Effector memory CD8-positive, alpha-beta T cell (primary cell): ENCODE measurements at regions not wholly inside any gene's neighbourhood (a gene's known extent, or its start where the extent isn't known, plus 50 kb on each side); places are given as distances from the start of the nearest gene placed in this dataset.

Experiments used
- ATAC-seq: fragments of 150-1000 bp; cut with Tn5 transposase; replicated peaks from 2 replicates; pipeline ENCODE4 v1.10.0; 2021; ENCODE audit warnings: mild to moderate bottlenecking, moderate library complexity
- DNase-seq, 3 experiments: peaks; one replicate each; pipeline ENCODE4 v3.0.0; 2021
- H3K27ac Mint-ChIP-seq, 2 donors: one replicate each; pipeline ENCODE4 v1.8.0; 2022; ENCODE audit warnings: mild to moderate bottlenecking in 2 of 2, mixed read lengths in 2 of 2, moderate library complexity in 2 of 2
- H3K27me3 Mint-ChIP-seq, 2 donors: one replicate each; pipeline ENCODE4 v1.8.0; 2022; ENCODE audit warnings: mixed read lengths in 2 of 2
- H3K36me3 Mint-ChIP-seq: one replicate; pipeline ENCODE4 v1.8.0; 2022; ENCODE audit warnings: mild to moderate bottlenecking, moderate library complexity, mixed read lengths; ENCODE audit not compliant: insufficient read depth
- H3K4me1 Mint-ChIP-seq, 2 donors: one replicate each; pipeline ENCODE4 v1.8.0; 2022; ENCODE audit warnings: low read depth in 2 of 2, mixed read lengths in 2 of 2
- H3K4me3 Mint-ChIP-seq, 2 donors: one replicate each; pipeline ENCODE4 v1.8.0; 2022; ENCODE audit warnings: mild to moderate bottlenecking in 2 of 2, mixed read lengths in 2 of 2, moderate library complexity in 2 of 2
- H3K9me3 Mint-ChIP-seq, 2 donors: one replicate each; pipeline ENCODE4 v1.8.0; 2022; ENCODE audit warnings: mixed read lengths in 2 of 2

DNA sequence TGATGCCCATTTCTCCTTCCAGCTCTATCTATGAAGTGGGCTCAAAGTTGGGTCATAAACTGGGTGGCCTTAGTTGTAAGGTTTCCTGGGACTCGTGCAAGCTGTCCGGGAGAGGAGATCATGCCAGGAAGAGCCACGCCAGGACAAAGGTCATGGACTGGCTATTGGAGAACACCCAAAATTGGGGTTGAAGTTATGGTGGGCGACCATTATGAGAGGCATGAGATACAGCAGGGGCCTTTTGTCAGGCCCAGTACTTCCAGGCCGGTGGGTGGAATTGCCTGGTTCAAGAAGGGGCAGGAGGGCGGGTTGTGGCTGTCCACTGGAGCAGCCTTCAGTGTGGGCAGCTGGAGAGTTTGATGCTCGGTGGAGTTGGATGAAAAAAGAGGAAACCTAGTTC lies 225.1 kb upstream of the SSTR4 start:
- Mint-ChIP-seq H3K27me3 (peaks cover 0 to 6% of the 10 kb centered on the region in 2 donors), H3K27ac (no peak overlapping the region), H3K4me1 (no peaks in the 10 kb centered on the region), H3K36me3 (no peaks in the 10 kb centered on the region), H3K9me3 (peaks cover 2 to 3% of the 10 kb centered on the region in 2 donors), H3K4me3 (no peak overlapping the region)
- ATAC-seq (no peak), DNase-seq (no peak)

DNA sequence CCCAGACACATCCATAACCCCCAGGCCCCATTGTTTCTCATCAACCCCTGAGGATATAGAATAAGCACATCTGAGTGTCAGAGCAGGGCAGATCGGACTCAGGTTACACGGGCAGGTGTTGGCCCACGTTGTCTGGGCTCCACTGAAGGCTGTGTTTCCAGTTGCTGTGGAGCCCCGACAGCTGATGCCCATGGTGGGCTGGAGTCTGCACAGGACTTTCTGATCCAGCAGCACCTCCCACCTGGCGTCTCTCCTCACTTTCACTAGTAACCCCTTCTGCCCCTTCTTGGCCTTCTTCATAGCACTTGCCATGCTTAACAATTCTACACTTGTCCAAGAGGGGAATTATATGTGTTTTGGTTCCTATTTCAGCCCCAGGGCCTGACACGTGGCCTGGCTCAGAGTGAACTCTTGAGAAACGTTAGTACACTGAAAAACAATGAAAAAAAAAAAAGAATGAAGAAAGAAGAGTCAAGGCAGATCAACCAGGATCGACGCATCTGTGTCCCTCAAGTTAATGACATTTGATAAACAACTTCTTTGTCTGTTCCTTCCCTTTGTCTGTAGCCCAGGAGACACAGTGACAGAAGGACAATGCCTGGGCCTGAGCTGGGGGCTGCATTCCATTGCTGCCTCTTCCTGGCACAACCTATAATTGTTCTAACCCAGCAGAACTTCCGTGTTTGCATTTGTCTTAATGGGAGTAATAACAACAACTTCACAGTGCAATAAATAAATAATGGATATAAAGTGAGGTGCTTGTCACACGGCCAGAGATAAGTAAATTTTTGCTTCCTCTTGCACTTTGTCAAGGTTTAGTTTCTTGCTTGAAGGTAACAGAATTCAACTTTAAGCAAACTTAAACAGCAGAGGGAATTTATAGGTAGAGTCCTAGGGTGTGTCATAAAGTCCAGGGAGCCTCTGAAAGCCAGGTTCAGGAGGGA lies 224.2 kb upstream of the SSTR4 start:
- DNase-seq = no peak
- H3K4me3 Mint-ChIP-seq = no peak overlapping the region
- no peaks in the 10 kb centered on the region for H3K4me1 Mint-ChIP-seq
- no peak overlapping the region for H3K27ac Mint-ChIP-seq
- H3K36me3 Mint-ChIP-seq = no peaks in the 10 kb centered on the region
- no peak for ATAC-seq
- H3K27me3 Mint-ChIP-seq = peaks cover 0 to 11% of the 10 kb centered on the region in 2 donors
- peaks cover 0 to 3% of the 10 kb centered on the region in 2 donors for H3K9me3 Mint-ChIP-seq

DNA sequence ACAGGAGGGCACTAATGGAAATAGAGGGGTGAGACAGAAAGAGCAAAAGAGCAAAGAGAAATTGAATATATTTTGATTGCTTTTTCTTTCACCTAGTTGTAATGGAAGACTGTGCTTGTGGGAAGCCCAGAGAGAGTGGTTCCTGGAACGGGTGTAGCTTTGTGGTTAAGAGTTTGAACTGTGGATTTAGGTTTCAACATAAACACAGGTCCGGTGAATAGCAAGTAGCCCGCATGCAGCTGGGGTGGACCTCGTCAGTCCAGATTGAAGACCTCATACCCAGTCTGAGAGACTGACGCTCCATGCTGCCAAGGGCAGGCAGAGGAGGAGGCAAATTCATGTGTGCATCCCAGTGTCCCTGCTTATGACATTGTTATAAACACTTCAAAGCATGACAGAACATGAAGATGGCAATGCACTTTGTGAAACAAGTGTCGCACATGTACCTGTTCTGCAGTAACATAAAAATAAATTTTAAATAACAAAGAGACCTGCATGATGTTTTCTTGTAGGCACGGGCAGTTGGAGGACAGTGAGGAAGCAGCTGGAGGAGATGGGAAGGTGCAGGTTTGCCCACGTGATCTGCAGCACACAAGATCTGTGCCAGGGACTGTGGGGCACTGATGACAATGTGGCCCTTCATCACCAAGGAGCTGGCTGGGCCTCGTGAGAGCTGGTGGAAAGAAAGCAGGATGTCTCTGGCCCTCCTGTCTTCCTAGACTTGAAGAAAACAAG lies 220.5 kb upstream of the SSTR4 start:
- ATAC-seq (no peak), DNase-seq (no peak)
- peaks cover 4 to 5% of the 10 kb centered on the region in 2 donors for H3K9me3 Mint-ChIP-seq
- peaks cover 0 to 11% of the 10 kb centered on the region in 2 donors for H3K27me3 Mint-ChIP-seq
- H3K4me1 Mint-ChIP-seq = no peaks in the 10 kb centered on the region
- no peaks in the 10 kb centered on the region for H3K36me3 Mint-ChIP-seq
- no peak overlapping the region for H3K27ac Mint-ChIP-seq
- no peak overlapping the region for H3K4me3 Mint-ChIP-seq

DNA sequence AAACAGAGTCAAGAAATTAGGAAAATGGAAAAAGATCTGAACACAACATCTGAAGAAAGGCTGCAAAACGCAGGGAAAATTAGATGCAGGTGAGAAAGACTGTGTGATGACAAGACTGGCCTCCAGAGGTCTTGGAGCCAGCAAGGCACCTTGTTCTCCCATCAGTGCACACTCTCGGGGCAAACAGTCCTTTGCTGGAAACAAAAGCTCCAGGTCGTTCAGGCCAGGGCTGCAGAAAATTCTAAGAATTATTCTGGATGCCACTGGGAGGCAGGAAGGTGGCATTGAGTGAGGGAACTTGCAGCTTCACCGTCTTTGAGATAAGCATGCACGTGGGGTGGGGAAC lies 219.9 kb upstream of the SSTR4 start:
- no peaks in the 10 kb centered on the region for H3K4me1 Mint-ChIP-seq
- ATAC-seq (no peak), DNase-seq (no peak)
- H3K36me3 Mint-ChIP-seq = no peaks in the 10 kb centered on the region
- no peak overlapping the region for H3K27ac Mint-ChIP-seq
- H3K4me3 Mint-ChIP-seq = no peak overlapping the region
- H3K9me3 Mint-ChIP-seq = peaks cover 4 to 5% of the 10 kb centered on the region in 2 donors
- H3K27me3 Mint-ChIP-seq = peaks cover 0 to 11% of the 10 kb centered on the region in 2 donors

DNA sequence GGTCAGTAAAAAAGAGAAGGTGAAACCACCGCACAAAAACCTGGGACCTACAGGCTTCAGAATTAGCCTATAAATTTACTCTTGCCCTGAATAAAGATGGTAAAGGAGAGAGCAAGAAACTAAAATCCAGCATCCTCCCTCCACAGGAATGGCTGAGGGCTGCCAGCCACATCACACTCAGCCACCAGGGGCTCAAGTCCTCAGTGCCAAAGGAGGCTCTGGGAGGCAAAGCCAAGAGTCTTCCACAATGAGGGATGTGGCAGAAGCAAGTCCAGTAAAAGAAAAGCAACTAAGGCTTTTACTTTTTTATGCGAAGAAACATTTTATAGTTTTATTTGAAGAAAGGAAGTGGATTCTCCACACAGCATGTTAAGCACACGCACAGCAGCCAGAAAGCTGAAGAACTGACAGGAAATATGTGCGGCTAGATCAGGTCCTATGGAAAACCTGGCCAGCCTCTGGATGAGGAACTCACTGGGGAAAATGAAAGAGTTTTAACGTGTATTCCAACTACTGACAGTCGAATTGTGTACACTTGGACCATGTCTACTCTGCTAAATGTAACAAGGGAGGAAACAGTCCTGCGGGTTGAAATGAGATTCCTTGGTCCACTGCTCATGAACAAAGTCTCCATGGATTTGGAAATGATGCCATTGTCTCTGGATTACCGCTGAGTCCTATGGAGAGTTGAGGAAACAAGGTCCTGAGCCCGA lies 219.4 kb upstream of the SSTR4 start:
- no peaks in the 10 kb centered on the region for H3K36me3 Mint-ChIP-seq
- peaks cover 4 to 5% of the 10 kb centered on the region in 2 donors for H3K9me3 Mint-ChIP-seq
- ATAC-seq = no peak
- no peak overlapping the region for H3K27ac Mint-ChIP-seq
- no peak overlapping the region for H3K4me3 Mint-ChIP-seq
- peaks cover 0 to 11% of the 10 kb centered on the region in 2 donors for H3K27me3 Mint-ChIP-seq
- H3K4me1 Mint-ChIP-seq = no peaks in the 10 kb centered on the region
- DNase-seq = no peak

DNA sequence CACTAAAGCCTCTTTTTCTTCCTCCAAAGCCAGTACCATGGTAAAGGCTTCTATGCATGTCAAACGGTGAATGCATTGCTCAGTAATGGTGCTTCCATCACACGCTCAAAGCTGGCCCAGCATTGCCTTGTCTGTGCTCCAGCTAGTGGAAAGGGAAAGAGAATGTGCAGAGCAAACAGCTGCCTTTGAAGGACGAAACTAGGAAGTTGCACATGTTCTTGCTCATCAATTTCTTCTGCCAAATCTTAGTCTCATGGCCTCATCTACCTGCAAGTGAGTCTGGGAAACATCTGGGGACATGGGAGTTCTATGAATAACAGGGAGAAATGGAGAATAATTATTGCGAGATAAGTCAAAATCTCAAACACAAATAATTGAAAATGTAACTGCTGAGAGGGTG lies 216.5 kb upstream of the SSTR4 start:
- H3K4me3 Mint-ChIP-seq = no peak overlapping the region

DNA sequence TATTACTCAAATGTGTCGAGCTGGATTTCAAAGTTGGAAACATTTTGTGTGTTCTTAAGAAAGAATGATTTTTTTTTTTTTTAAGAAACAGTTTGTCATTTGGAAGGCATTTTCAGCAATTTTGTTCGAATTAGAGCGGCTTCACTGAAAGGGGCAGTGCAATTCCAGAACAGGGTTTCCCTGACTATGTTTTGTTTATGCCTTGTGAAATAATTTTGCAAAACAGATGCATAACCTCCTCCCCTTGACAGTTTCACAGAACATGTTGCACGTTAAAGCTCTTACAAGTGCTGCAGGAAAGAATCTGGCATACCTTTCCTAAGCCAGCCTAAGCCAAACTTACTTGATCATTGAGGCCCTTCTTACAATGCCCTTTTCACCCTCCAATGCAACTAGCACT lies 216.0 kb upstream of the SSTR4 start:
- no peak for DNase-seq
- Mint-ChIP-seq H3K4me1 (no peaks in the 10 kb centered on the region), H3K27me3 (peaks cover 0 to 11% of the 10 kb centered on the region in 2 donors), H3K27ac (no peak overlapping the region), H3K9me3 (peaks cover 4 to 5% of the 10 kb centered on the region in 2 donors), H3K4me3 (no peak overlapping the region), H3K36me3 (no peaks in the 10 kb centered on the region)
- ATAC-seq = no peak

More for the DNA sequence above, 216.5 kb upstream of the SSTR4 start:
- Mint-ChIP-seq H3K27ac (no peak overlapping the region), H3K4me1 (no peaks in the 10 kb centered on the region), H3K9me3 (peaks cover 4 to 5% of the 10 kb centered on the region in 2 donors), H3K27me3 (peaks cover 0 to 11% of the 10 kb centered on the region in 2 donors), H3K36me3 (no peaks in the 10 kb centered on the region)
- ATAC-seq (no peak), DNase-seq (no peak)

DNA sequence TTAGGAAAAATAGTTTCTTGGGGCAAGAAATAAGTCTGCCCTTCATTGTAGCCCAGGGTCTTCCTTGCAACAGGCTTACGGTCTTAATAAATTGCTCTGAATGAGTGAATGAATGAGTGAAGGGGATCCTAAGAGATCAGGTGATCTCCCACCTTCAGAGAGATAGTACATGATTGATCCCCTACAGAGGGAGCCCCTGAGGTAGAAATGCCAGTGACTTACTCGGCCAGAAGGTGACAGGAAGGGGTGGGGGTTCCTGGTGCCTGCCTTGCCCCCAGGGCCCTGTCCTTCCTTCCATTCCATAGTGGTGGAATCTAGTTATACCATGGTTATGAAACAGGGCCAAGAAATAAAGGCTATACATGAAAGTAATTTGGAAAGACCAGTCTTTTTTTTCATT lies 215.3 kb upstream of the SSTR4 start:
- ATAC-seq = no peak
- peaks cover 4 to 5% of the 10 kb centered on the region in 2 donors for H3K9me3 Mint-ChIP-seq
- H3K27ac Mint-ChIP-seq = no peak overlapping the region
- no peak overlapping the region for H3K4me3 Mint-ChIP-seq
- H3K36me3 Mint-ChIP-seq = no peaks in the 10 kb centered on the region
- H3K4me1 Mint-ChIP-seq = no peaks in the 10 kb centered on the region
- H3K27me3 Mint-ChIP-seq = peaks cover 0 to 7% of the 10 kb centered on the region in 2 donors
- no peak for DNase-seq

DNA sequence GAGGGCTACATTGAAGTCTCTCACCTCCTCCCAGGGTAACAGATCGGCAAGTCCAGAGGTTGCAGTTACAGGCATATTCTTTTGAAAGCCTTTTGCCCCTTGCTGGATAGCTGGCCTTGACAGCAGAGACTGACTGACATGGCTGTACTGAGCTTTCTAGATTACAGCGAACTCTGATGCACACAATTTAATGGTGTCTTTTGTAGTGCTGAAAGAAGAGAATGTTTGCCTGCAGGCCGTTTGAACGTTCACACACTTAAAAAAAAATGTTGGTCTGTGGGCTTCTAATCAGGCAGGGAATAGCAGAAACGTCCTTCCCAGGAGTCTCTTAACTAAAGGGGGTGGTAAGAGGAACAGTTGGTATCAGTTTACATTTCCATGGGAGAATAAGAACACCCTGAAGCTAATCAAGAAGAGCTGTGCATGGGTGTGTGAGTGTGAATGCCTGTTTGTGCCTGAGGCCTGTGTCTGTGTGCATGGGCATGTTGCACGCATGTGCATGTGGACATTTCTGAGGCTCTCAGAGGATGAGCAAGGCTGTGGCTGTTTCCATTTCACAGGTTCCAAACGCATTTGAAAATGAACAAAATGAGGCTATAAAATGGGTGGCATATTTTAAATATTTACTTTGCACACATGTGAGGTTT lies 213.9 kb upstream of the SSTR4 start:
- Mint-ChIP-seq H3K4me1 (no peaks in the 10 kb centered on the region), H3K27me3 (no peaks in the 10 kb centered on the region), H3K36me3 (no peaks in the 10 kb centered on the region), H3K4me3 (no peak overlapping the region), H3K9me3 (peaks cover 3 to 5% of the 10 kb centered on the region in 2 donors), H3K27ac (no peak overlapping the region)
- DNase-seq (no peak), ATAC-seq (no peak)

DNA sequence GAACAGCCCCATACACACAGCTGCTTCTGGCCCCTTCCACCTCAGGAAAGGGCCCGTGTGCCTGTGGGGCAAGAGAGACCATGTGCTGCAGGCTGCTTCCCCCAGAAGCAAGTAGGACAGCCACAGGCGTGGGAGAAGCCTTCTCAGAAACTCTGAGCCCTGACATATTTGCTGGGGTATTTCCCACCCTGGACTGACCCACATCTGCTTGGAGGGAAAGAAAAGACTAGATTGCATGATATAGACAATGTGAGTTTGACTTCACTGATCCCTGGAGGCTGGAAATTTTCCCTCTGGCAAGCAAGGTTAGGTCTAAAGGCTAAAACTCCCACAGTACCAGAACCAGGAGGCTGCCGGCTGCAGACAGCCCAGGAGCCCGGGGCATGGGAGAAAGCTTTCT lies 213.3 kb upstream of the SSTR4 start:
- DNase-seq = no peak
- H3K36me3 Mint-ChIP-seq = no peaks in the 10 kb centered on the region
- H3K4me3 Mint-ChIP-seq = no peak overlapping the region
- ATAC-seq = no peak
- H3K4me1 Mint-ChIP-seq = no peaks in the 10 kb centered on the region
- no peak overlapping the region for H3K27ac Mint-ChIP-seq
- H3K9me3 Mint-ChIP-seq = peaks cover 3 to 5% of the 10 kb centered on the region in 2 donors
- H3K27me3 Mint-ChIP-seq = no peaks in the 10 kb centered on the region

DNA sequence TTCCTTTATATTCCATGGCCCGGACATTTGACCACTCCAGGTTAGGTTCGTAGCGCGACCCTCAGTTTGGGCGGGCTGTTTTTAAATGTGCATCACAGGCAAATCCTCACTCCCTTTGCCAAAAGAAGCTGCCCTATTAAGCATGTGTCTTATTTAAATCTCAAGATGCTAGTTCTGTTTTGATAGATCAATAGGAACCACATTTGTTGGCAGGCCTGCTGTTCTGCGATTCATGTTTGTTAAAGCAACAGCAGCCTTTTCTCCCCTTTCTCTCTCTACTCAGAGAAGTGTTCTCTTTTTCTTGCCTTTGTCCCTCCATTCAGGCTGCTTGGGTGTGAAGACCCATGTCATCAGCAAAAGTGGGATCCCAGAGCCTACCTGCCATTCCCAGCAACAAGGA lies 212.0 kb upstream of the SSTR4 start:
- Mint-ChIP-seq H3K27me3 (no peaks in the 10 kb centered on the region), H3K4me1 (no peaks in the 10 kb centered on the region), H3K9me3 (peaks cover 3 to 5% of the 10 kb centered on the region in 2 donors), H3K4me3 (no peak overlapping the region), H3K36me3 (no peaks in the 10 kb centered on the region), H3K27ac (no peak overlapping the region)
- no peak for DNase-seq
- no peak for ATAC-seq

DNA sequence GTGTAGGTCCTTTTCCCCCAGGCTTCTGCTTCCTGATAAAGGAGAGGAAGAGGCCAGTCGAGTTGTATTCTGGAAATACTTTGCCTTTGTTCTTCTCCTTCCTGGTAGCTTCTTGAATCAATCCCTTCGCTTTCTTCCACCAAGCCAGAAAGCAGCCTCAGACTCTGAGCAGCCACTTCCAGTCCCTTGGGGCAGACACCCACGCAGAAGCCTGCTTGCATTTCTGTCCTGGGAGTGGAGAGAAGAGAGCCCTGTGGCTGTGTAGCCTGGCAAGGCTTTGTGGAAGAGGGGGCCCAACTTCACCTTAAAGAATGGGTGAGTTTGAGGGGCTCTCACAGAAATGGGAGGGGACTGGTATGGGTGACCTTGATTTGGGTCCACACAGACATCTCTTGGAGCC lies 211.0 kb upstream of the SSTR4 start:
- DNase-seq (no peak), ATAC-seq (no peak)
- H3K36me3 Mint-ChIP-seq = no peaks in the 10 kb centered on the region
- H3K4me3 Mint-ChIP-seq = no peak overlapping the region
- no peaks in the 10 kb centered on the region for H3K27me3 Mint-ChIP-seq
- H3K27ac Mint-ChIP-seq = no peak overlapping the region
- no peaks in the 10 kb centered on the region for H3K4me1 Mint-ChIP-seq
- peaks cover 0 to 3% of the 10 kb centered on the region in 2 donors for H3K9me3 Mint-ChIP-seq

DNA sequence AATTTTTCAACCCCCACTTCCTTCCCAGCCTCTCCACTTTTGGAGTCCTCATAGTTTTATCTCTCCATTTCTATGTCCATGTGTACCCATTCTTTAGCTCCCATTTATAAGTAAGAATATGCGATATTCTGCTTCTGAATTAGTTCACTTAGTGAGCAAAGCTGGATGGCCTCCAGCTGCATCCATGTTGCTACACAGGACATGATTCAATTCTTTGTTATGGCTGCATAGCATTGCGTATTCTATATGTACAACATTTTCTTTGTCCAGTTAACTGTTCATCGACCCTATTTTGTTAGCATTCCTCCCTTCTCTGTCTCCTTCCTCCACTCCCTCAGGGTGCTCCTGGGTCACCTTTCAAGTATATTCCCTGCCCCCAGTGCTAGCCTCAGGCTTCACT lies 210.0 kb upstream of the SSTR4 start:
- no peaks in the 10 kb centered on the region for H3K27me3 Mint-ChIP-seq
- no peaks in the 10 kb centered on the region for H3K4me1 Mint-ChIP-seq
- DNase-seq = no peak
- H3K9me3 Mint-ChIP-seq = peaks cover 0 to 2% of the 10 kb centered on the region in 2 donors
- no peak for ATAC-seq
- H3K36me3 Mint-ChIP-seq = no peaks in the 10 kb centered on the region
- H3K27ac Mint-ChIP-seq = no peak overlapping the region
- no peak overlapping the region for H3K4me3 Mint-ChIP-seq
